ENCODE measurements at regions not wholly inside any gene's neighbourhood (a gene's known extent, or its start where the extent isn't known, plus 50 kb on each side); places are given as distances from the start of the nearest gene placed in this dataset.

DNA sequence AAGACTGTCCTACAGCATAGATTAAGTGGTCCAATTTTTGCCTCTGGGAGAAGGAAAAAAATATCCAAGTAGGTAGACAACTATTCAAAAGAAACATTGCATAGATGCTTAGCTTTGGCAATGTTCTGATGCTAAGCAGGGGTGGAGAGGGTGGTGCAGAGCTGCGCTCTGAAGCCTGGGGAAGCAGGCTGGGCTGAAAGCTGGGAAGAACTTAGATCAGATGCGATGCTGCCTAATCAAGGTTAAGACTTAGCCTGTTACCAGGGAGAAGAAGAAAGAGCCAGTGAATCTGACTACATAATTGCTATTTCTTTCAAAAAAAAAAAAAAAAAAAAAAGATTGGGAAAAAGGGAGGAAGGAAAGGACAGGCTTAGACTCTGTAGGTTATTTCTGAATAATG, 89.0 kb upstream of the SCOC start:
- Histone ChIP-seq H3K27me3 (ENCODE audit: control insufficient read depth, insufficient read depth, low read length) (no peaks in the 10 kb centered on the region), H3K4me2 (ENCODE audit: low read length) (no peak overlapping the region), H3K79me2 (no peaks in the 10 kb centered on the region), H3K36me3 (ENCODE audit: control insufficient read depth, insufficient read depth, low read length) (no peaks in the 10 kb centered on the region), H2AFZ (no peak overlapping the region), H3K4me1 (no peaks in the 10 kb centered on the region), H3K9me3 (ENCODE audit: control insufficient read depth, low read length) (no peaks in the 10 kb centered on the region), H3K4me3 (ENCODE audit: low read depth, low read length) (no peak overlapping the region), H3K9ac (no peak overlapping the region), H3K27ac (no peak overlapping the region)
- TF ChIP-seq, protein P1, sequence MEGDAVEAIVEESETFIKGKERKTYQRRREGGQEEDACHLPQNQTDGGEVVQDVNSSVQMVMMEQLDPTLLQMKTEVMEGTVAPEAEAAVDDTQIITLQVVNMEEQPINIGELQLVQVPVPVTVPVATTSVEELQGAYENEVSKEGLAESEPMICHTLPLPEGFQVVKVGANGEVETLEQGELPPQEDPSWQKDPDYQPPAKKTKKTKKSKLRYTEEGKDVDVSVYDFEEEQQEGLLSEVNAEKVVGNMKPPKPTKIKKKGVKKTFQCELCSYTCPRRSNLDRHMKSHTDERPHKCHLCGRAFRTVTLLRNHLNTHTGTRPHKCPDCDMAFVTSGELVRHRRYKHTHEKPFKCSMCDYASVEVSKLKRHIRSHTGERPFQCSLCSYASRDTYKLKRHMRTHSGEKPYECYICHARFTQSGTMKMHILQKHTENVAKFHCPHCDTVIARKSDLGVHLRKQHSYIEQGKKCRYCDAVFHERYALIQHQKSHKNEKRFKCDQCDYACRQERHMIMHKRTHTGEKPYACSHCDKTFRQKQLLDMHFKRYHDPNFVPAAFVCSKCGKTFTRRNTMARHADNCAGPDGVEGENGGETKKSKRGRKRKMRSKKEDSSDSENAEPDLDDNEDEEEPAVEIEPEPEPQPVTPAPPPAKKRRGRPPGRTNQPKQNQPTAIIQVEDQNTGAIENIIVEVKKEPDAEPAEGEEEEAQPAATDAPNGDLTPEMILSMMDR (IDR thresholded peaks at IDR 0.05) = no peak

DNA sequence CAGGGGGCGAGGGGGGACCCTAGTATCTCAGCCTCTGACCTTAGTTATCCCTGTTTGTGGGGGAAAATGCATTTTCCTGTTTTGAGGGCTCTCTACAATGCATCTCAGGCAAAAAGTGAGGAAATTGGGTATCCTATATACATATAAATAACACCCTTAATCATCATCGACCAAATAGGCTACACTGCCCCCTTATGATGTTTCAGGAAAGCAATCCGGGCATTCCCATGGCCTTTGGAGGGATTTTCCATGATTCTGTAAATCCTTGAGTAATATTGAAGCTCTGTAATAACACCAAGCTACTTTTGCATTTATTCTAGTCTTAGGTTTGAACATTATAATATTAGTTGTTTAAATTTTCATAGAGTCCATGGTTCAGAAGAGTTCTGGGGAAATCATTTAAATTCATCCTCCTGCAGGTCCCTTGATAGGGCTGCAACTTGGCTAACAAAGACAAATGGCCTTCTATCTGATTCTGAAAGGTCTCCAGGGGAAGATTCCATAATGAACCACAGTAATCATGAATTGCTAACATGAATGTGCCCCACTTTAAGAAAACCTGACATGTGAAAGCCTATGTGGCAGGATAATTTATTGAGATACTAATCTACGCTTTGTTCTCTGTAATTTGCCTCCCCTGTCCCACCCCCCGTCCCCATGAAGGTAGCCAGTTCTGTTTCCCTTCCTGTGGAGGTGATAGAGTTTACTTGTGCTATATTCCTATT, 91.5 kb upstream of the SCOC start:
- no peaks in the 10 kb centered on the region for H3K27me3 ChIP-seq (ENCODE audit: control insufficient read depth, insufficient read depth, low read length)
- TF ChIP-seq, protein P1 (IDR thresholded peaks at IDR 0.05) = no peak
- no peaks in the 10 kb centered on the region for H3K79me2 ChIP-seq
- no peak overlapping the region for H3K4me2 ChIP-seq (ENCODE audit: low read length)
- no peaks in the 10 kb centered on the region for H3K36me3 ChIP-seq (ENCODE audit: control insufficient read depth, insufficient read depth, low read length)
- H3K9ac ChIP-seq = no peak overlapping the region
- H3K27ac ChIP-seq = no peak overlapping the region
- no peak overlapping the region for H3K4me3 ChIP-seq (ENCODE audit: low read depth, low read length)
- H3K9me3 ChIP-seq (ENCODE audit: control insufficient read depth, low read length) = no peaks in the 10 kb centered on the region
- H2AFZ ChIP-seq = no peak overlapping the region
- H3K4me1 ChIP-seq = no peaks in the 10 kb centered on the region

DNA sequence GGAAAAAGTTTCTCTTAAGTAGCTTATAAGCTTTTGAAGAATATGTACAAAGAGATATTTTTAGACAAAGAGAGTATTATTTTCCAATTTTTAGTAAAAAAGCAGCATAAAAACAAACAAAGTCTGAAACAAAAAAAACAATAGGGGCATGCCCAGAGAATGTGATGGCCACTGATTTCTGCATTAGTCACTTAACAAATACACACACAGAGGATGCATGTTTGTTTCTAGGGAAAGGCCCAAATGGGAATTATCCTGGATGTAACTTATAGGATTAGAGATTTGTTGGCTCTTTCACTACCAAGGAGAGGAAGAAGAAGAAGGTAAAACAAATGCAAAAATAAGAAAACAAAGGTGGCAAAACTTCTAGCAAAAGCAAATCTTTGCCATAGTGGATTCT, 95.9 kb upstream of the SCOC start:
- Histone ChIP-seq H3K36me3 (ENCODE audit: control insufficient read depth, insufficient read depth, low read length) (no peaks in the 10 kb centered on the region), H3K27me3 (ENCODE audit: control insufficient read depth, insufficient read depth, low read length) (no peaks in the 10 kb centered on the region), H3K79me2 (no peaks in the 10 kb centered on the region), H3K9ac (no peak overlapping the region), H3K4me1 (no peaks in the 10 kb centered on the region), H3K9me3 (ENCODE audit: control insufficient read depth, low read length) (no peaks in the 10 kb centered on the region), H3K27ac (no peak overlapping the region), H3K4me3 (ENCODE audit: low read depth, low read length) (no peak overlapping the region), H2AFZ (no peak overlapping the region), H3K4me2 (ENCODE audit: low read length) (no peak overlapping the region)
- TF ChIP-seq, protein P1 (IDR thresholded peaks at IDR 0.05) = no peak

- H3K9me3 ChIP-seq (ENCODE audit: control insufficient read depth, low read length) = no peaks in the 10 kb centered on the region
- no peaks in the 10 kb centered on the region for H3K36me3 ChIP-seq (ENCODE audit: control insufficient read depth, insufficient read depth, low read length)
- no peak overlapping the region for H2AFZ ChIP-seq
- no peak overlapping the region for H3K27ac ChIP-seq
- no peaks in the 10 kb centered on the region for H3K27me3 ChIP-seq (ENCODE audit: control insufficient read depth, insufficient read depth, low read length)
- H3K4me1 ChIP-seq = no peaks in the 10 kb centered on the region
- H3K9ac ChIP-seq = no peak overlapping the region
- H3K4me3 ChIP-seq (ENCODE audit: low read depth, low read length) = no peak overlapping the region
- TF ChIP-seq, protein P1 (IDR thresholded peaks at IDR 0.05) = no peak
- H3K4me2 ChIP-seq (ENCODE audit: low read length) = no peak overlapping the region
- no peaks in the 10 kb centered on the region for H3K79me2 ChIP-seq
These were observed 101.9 kb upstream of the SCOC start for GRCh38 chr4:140271553-140271952.

DNA sequence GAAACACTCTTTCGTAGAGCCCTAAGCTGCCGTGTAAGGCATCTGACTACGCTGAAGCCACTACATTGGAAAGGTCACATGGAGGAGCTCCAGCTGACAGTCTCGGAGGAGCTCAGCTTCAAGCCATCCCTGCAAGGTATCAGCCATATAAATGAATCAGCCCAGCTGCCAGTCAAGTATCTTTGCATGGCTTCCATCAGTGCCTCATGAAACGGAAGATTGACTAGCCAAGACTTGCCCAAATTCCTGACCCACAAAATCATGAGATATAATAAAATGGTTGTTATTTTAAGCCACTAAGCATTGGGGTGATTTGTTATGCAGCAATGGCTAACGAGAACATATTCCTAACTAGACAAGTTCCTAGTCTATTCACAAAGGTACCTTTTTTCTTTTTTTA, 104.1 kb upstream of the SCOC start:
- H2AFZ ChIP-seq = no peak overlapping the region
- no peak overlapping the region for H3K4me3 ChIP-seq (ENCODE audit: low read depth, low read length)
- H3K27ac ChIP-seq = no peak overlapping the region
- H3K36me3 ChIP-seq (ENCODE audit: control insufficient read depth, insufficient read depth, low read length) = no peaks in the 10 kb centered on the region
- no peaks in the 10 kb centered on the region for H3K4me1 ChIP-seq
- no peaks in the 10 kb centered on the region for H3K79me2 ChIP-seq
- no peak overlapping the region for H3K9ac ChIP-seq
- no peak overlapping the region for H3K4me2 ChIP-seq (ENCODE audit: low read length)
- TF ChIP-seq, protein P1 (IDR thresholded peaks at IDR 0.05) = no peak
- no peaks in the 10 kb centered on the region for H3K9me3 ChIP-seq (ENCODE audit: control insufficient read depth, low read length)
- H3K27me3 ChIP-seq (ENCODE audit: control insufficient read depth, insufficient read depth, low read length) = no peaks in the 10 kb centered on the region

Measured in parathyroid adenoma (tissue), 2 donors.